ENCODE measurements at regions not wholly inside any gene's neighbourhood (a gene's known extent, or its start where the extent isn't known, plus 50 kb on each side); places are given as distances from the start of the nearest gene placed in this dataset.
A peak's percentile ranks its signal among the peaks of the same experiment; 100 is the strongest.

GRCh38 chr5:56620903-56621677, 194.3 kb upstream of the MAP3K1 start:
- peak; percentile 79 for DNase-seq

- no peak for DNase-seq
Measured at GRCh38 chr5:56617998-56618397, 197.4 kb upstream of the MAP3K1 start.

GRCh38 chr5:56616454-56617160, 198.7 kb upstream of the MAP3K1 start:
- DNase-seq, result peak; percentile 47

GRCh38 chr5:56615361-56616153, 199.8 kb upstream of the MAP3K1 start:
- peak; percentile 58 for DNase-seq

- DNase-seq, result no peak
Measured at GRCh38 chr5:56612759-56613158, 202.6 kb upstream of the MAP3K1 start.

- DNase-seq, result no peak
Measured at GRCh38 chr5:56612353-56612752, 203.0 kb upstream of the MAP3K1 start.

- no peak for DNase-seq
Measured at GRCh38 chr5:56610093-56610698, 205.2 kb upstream of the MAP3K1 start.

GRCh38 chr5:56608217-56608925, 207.0 kb upstream of the MAP3K1 start:
- no peak for DNase-seq

GRCh38 chr5:56607551-56607950, 207.8 kb upstream of the MAP3K1 start:
- DNase-seq, result no peak

- no peak for DNase-seq
Measured at GRCh38 chr5:56607074-56607473, 208.3 kb upstream of the MAP3K1 start.

- DNase-seq, result peak; percentile 12
Measured at GRCh38 chr5:56606192-56606591, 209.2 kb upstream of the MAP3K1 start.

- no peak for DNase-seq
Measured at GRCh38 chr5:56605231-56605630, 210.1 kb upstream of the MAP3K1 start.

- no peak for DNase-seq
Measured at GRCh38 chr5:56601641-56602071, 213.7 kb upstream of the MAP3K1 start.

- no peak for DNase-seq
Measured at GRCh38 chr5:56598941-56599340, 216.4 kb upstream of the MAP3K1 start.

- no peak for DNase-seq
Measured at GRCh38 chr5:56596155-56596554, 219.2 kb upstream of the MAP3K1 start.

GRCh38 chr5:56595566-56595965, 219.8 kb upstream of the MAP3K1 start:
- DNase-seq, result no peak

- DNase-seq, result no peak
Measured at GRCh38 chr5:56594792-56595191, 220.6 kb upstream of the MAP3K1 start.

GRCh38 chr5:56591081-56591480, 224.3 kb upstream of the MAP3K1 start:
- no peak for DNase-seq

- peak; percentile 5 for DNase-seq
Measured at GRCh38 chr5:56589481-56589860, 225.9 kb upstream of the MAP3K1 start.

GRCh38 chr5:56588636-56589480, 226.5 kb upstream of the MAP3K1 start:
- peak; percentile 65 for DNase-seq

GRCh38 chr5:56588131-56588487, 227.2 kb upstream of the MAP3K1 start:
- DNase-seq, result peak; percentile 4

All from dermis blood vessel endothelial cell (primary cell).